Progenitor cell of endocrine pancreas (in vitro differentiated cells): ENCODE measurements at regions not wholly inside any gene's neighbourhood (a gene's known extent, or its start where the extent isn't known, plus 50 kb on each side); places are given as distances from the start of the nearest gene placed in this dataset.
"Not testable (repeated sequence)": the region's sequence is repeated elsewhere in the genome, so short reads cannot be mapped to it uniquely, and the experiment has no call there.

ENCODE experiments used
- DNase-seq: peaks from one replicate; pipeline ENCODE4 v3.0.0; 2021; ENCODE audit warnings: low spot score; ENCODE audit not compliant: unreplicated experiment
- H3K27ac Mint-ChIP-seq: 2 replicates; pipeline ENCODE4 v1.8.0; 2021; ENCODE audit warnings: mild to moderate bottlenecking, moderate library complexity, mixed read lengths
- H3K27me3 Mint-ChIP-seq: 2 replicates; pipeline ENCODE4 v1.8.0; 2021; ENCODE audit warnings: mixed read lengths
- H3K36me3 Mint-ChIP-seq: 2 replicates; pipeline ENCODE4 v1.8.0; 2022; ENCODE audit warnings: mixed read lengths; ENCODE audit not compliant: insufficient read depth
- H3K4me1 Mint-ChIP-seq: 2 replicates; pipeline ENCODE4 v1.8.0; 2021; ENCODE audit warnings: low read depth, mixed read lengths
- H3K4me3 Mint-ChIP-seq: 2 replicates; pipeline ENCODE4 v1.8.0; 2021; ENCODE audit warnings: low read depth, mild to moderate bottlenecking, moderate library complexity, mixed read lengths
- H3K9me3 Mint-ChIP-seq: 2 replicates; pipeline ENCODE4 v1.8.0; 2021; ENCODE audit warnings: low read depth, mixed read lengths
- TF ChIP-seq, protein P1 (sequence below): fragments of 200-600 bp; sonication (generic); IDR thresholded peaks from one replicate; pipeline ENCODE4 v1.5.0; 2021; ENCODE audit warnings: antibody characterized with exemption, mild to moderate bottlenecking; ENCODE audit not compliant: unreplicated experiment

DNA sequence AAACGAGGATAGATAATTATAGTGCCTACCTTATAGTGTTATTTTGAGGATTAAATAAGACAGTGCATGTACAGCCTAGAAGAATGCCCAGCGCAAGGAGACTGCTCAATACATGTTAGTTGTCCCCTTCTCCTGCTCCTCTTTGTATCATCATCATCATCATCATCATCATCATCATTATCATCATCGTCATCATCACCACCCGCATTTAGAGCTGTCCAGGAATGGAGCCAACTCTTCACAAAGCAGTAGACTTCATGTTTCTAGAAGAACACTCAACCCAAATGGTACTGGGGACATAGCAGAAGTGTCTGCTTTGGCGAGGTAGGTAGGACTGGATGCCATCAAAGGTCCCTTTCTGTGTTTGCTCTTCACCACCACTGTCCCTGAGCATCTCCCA lies 116.0 kb downstream of the TRIM43 start:
- Mint-ChIP-seq H3K9me3 (no peaks in the 10 kb centered on the region), H3K27ac (no peak overlapping the region), H3K4me3 (no peak overlapping the region), H3K36me3 (no peaks in the 10 kb centered on the region), H3K27me3 (no peaks in the 10 kb centered on the region), H3K4me1 (no peaks in the 10 kb centered on the region)
- TF ChIP-seq, protein P1, sequence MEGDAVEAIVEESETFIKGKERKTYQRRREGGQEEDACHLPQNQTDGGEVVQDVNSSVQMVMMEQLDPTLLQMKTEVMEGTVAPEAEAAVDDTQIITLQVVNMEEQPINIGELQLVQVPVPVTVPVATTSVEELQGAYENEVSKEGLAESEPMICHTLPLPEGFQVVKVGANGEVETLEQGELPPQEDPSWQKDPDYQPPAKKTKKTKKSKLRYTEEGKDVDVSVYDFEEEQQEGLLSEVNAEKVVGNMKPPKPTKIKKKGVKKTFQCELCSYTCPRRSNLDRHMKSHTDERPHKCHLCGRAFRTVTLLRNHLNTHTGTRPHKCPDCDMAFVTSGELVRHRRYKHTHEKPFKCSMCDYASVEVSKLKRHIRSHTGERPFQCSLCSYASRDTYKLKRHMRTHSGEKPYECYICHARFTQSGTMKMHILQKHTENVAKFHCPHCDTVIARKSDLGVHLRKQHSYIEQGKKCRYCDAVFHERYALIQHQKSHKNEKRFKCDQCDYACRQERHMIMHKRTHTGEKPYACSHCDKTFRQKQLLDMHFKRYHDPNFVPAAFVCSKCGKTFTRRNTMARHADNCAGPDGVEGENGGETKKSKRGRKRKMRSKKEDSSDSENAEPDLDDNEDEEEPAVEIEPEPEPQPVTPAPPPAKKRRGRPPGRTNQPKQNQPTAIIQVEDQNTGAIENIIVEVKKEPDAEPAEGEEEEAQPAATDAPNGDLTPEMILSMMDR: no peak
- DNase-seq: no peak

DNA sequence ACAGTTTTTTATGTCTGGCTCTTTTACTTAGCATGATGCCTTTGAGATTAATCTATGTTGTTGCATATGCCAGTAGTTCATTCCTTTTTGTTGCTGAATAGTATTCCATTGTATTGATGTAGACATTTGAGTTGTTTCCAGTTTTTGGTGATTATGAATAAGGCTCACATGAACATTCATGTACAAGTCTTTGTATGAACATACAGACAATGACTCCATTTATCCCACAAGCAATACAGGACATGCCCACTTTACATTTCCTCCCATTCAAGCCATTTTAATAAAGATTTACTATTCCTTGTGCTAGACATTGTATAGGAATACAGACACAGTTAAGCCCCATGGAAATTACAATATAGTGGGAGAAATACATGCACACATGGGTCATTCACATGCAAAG lies 118.0 kb downstream of the TRIM43 start:
- Mint-ChIP-seq H3K27me3 (no peaks in the 10 kb centered on the region), H3K4me3 (no peak overlapping the region), H3K27ac (no peak overlapping the region), H3K9me3 (no peaks in the 10 kb centered on the region), H3K4me1 (peaks cover 11% of the 10 kb centered on the region), H3K36me3 (no peaks in the 10 kb centered on the region)
- DNase-seq: no peak
- TF ChIP-seq, protein P1: no peak

DNA sequence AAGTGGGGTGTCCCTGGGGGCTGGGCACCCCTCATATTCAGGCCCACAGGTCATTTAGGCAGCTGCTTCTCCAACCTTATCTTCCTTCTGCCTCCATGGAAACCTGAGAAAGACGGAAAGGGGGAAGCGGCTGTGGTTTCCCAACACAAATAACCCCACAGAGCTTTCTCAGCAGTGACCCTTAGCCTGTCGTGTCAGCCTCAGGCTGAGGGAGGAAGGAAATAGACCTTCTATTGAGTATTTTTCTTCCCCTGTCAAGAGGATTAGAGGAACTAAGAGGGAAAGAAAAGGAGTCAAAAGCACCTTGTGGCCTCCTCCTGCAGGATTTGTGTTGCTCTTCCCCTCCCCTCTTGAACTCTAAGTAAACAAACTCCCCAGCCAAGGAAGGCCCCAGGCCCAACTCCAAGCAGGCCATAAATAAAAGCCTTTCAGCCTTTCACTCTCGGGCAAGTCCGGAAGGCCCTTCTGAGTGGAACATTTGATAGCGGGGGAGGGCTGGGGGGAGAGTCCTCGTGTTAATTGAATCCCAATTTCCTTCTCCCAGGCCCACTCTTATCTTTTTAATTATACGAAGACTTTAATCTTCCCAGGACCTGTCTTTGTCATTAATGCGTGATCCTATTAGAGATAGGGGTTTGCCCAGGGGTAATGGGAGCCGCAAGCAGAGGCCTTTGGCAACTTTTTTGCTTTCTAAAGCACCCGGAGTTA lies 121.8 kb downstream of the TRIM43 start:
- not testable (repeated sequence) for DNase-seq, H3K4me3 Mint-ChIP-seq, H3K9me3 Mint-ChIP-seq, H3K36me3 Mint-ChIP-seq, H3K27me3 Mint-ChIP-seq
- Mint-ChIP-seq H3K27ac (peak overlapping the region; percentile 54), H3K4me1 (peaks cover 11% of the 10 kb centered on the region)

DNA sequence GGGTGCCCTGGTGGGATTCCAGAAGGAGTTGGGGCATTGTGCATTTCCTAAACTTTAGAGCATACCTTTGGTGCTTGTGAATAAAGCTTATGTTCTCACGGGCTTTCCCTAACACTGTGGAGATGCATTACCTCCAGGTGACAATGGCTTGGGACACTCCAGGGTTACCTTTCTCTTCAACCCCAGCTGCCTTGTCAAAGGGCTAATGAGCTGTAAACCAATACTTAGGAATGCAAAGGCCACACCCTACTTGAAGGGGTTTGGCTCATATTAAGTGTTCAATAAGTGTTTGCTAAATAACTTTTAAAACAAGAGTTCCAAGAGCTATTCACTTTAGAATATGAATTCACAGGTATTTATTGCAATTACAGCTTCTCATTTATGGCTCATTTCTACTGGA lies 122.6 kb downstream of the TRIM43 start:
- not testable (repeated sequence) for H3K36me3 Mint-ChIP-seq, H3K9me3 Mint-ChIP-seq, H3K27ac Mint-ChIP-seq, H3K27me3 Mint-ChIP-seq, DNase-seq, H3K4me3 Mint-ChIP-seq
- H3K4me1 Mint-ChIP-seq: peaks cover 11% of the 10 kb centered on the region

DNA sequence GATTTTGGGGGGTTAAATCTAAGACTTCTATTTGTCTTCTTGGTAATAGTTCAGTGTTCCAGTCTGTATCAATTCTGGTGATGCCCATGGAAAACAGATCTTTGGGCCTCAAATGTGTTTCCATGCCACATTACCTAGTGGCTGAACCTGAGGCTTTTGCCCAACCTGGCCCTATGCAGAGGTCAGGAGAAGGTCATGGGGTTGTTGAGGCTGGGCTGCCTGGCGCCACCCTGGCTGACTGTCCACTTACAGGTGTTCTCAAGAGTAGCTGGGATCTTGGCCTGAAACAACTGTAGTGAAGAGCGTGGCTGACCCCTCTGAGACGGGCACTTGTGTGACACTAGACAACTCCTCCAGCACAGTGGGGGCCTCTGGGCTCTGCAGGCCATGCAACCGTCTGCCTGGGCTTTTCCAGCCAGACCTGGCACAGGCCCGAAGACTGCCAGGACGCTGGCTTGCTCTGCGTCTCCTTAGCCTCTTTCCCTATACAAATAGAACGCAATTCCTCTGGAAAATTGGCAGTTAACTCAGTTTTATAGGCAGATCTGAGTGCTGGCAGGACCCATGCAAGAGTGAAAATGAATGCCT lies 127.8 kb downstream of the TRIM43 start:
- Mint-ChIP-seq H3K36me3 (no peaks in the 10 kb centered on the region), H3K4me3 (no peak overlapping the region), H3K27ac (no peak overlapping the region), H3K9me3 (no peaks in the 10 kb centered on the region), H3K27me3 (no peaks in the 10 kb centered on the region), H3K4me1 (no peaks in the 10 kb centered on the region)
- TF ChIP-seq, protein P1: no peak
- DNase-seq: no peak

DNA sequence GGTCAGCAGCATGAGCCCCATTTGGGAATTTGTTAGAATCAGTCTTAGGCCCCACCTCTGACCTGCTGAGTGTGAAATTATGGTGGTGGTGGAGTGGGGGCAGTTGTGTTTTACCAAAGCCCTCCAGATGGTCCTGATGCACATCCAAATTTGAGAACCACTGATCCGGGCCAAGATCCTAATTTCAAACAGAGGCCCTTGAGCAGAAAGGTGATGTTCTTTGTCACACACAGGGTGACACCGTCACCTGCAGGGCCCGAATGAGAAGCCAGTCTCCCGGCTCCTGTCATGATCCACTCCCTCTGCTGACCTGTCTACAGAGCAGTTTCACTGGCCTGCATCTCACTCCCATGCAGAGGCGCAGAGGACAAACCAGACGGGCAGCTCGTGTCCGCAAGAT lies 129.9 kb downstream of the TRIM43 start:
- H3K4me3 Mint-ChIP-seq: no peak overlapping the region
- H3K27ac Mint-ChIP-seq: no peak overlapping the region
- TF ChIP-seq, protein P1: no peak
- H3K36me3 Mint-ChIP-seq: no peaks in the 10 kb centered on the region
- H3K9me3 Mint-ChIP-seq: no peaks in the 10 kb centered on the region
- peaks cover 8% of the 10 kb centered on the region for H3K27me3 Mint-ChIP-seq
- DNase-seq: no peak
- no peaks in the 10 kb centered on the region for H3K4me1 Mint-ChIP-seq
